ENCODE measurements at regions not wholly inside any gene's neighbourhood (a gene's known extent, or its start where the extent isn't known, plus 50 kb on each side); places are given as distances from the start of the nearest gene placed in this dataset.

GRCh38 chr21:41024746-41025254 is 143.2 kb upstream of the BACE2 start:
- no peak overlapping the region for H3K4me3 ChIP-seq (ENCODE audit: low read length, poor library complexity, severe bottlenecking)
- no peak overlapping the region for H3K9ac ChIP-seq (ENCODE audit: low read depth, low read length, poor library complexity, severe bottlenecking)
- no peaks in the 10 kb centered on the region for H3K36me3 ChIP-seq (ENCODE audit: insufficient read depth, low read length)
- H4K20me1 ChIP-seq (ENCODE audit: insufficient read depth, low read length, poor library complexity, severe bottlenecking): no peaks in the 10 kb centered on the region
- no peaks in the 10 kb centered on the region for H3F3A ChIP-seq (ENCODE audit: low read depth)
- TF ChIP-seq CTCF (conservative IDR thresholded peaks at IDR 0.05; ENCODE audit: low read length) (no peak), EZH2phosphoT487 (IDR thresholded peaks at IDR 0.05; ENCODE audit: borderline replicate concordance) (no peak)
- H3K79me2 ChIP-seq (ENCODE audit: insufficient read depth, low read length): no peaks in the 10 kb centered on the region
- no peak overlapping the region for H3K4me2 ChIP-seq (ENCODE audit: low read depth, low read length, poor library complexity, severe bottlenecking)
- H3K27me3 ChIP-seq (ENCODE audit: insufficient read depth, low read length, poor library complexity, severe bottlenecking): no peaks in the 10 kb centered on the region
- H3K9me3 ChIP-seq (ENCODE audit: insufficient read depth, low read depth, low read length): 0 out of 2 replicates have a peak, but pooled peaks cover 4% of the 10 kb centered on the region
- no peaks in the 10 kb centered on the region for H3K9me2 ChIP-seq (replicated peaks; ENCODE audit: low read depth, low read length)
- no peaks in the 10 kb centered on the region for H3K4me1 ChIP-seq (ENCODE audit: insufficient read depth, low read length, poor library complexity, severe bottlenecking)
- no peak overlapping the region for H2AFZ ChIP-seq (ENCODE audit: low read length)

DNA sequence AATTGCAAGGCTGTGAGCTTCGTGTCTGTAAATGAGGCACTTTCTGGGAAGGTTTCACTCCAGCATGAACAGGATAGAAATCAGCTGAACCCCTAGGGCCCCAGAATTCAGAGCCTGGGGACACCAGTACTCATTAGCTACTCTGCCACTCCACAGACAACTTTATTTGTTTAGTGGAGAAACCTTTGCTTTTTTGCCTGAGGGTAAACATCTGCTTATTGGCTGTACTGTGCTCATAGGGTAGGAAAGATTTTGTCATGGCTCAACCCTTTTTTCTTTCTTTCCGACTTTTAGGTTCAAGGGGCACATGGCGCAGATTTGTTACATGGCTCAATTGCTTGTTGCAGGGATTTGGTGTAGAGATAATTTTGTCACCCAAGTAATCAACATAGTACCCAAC is 138.4 kb upstream of the BACE2 start:
- H2AFZ ChIP-seq (ENCODE audit: low read length): no peak overlapping the region
- H3K9me3 ChIP-seq (ENCODE audit: insufficient read depth, low read depth, low read length): 0 out of 2 replicates have a peak, but pooled peaks cover 4% of the 10 kb centered on the region
- H3F3A ChIP-seq (ENCODE audit: low read depth): no peaks in the 10 kb centered on the region
- no peak overlapping the region for H3K4me3 ChIP-seq (ENCODE audit: low read length, poor library complexity, severe bottlenecking)
- H3K79me2 ChIP-seq (ENCODE audit: insufficient read depth, low read length): no peaks in the 10 kb centered on the region
- H3K27me3 ChIP-seq (ENCODE audit: insufficient read depth, low read length, poor library complexity, severe bottlenecking): no peaks in the 10 kb centered on the region
- no peak overlapping the region for H3K4me2 ChIP-seq (ENCODE audit: low read depth, low read length, poor library complexity, severe bottlenecking)
- no peaks in the 10 kb centered on the region for H3K4me1 ChIP-seq (ENCODE audit: insufficient read depth, low read length, poor library complexity, severe bottlenecking)
- H3K9me2 ChIP-seq (replicated peaks; ENCODE audit: low read depth, low read length): no peaks in the 10 kb centered on the region
- no peaks in the 10 kb centered on the region for H4K20me1 ChIP-seq (ENCODE audit: insufficient read depth, low read length, poor library complexity, severe bottlenecking)
- no peak for TF ChIP-seq CTCF (conservative IDR thresholded peaks at IDR 0.05; ENCODE audit: low read length)
- no peak for TF ChIP-seq EZH2phosphoT487 (IDR thresholded peaks at IDR 0.05; ENCODE audit: borderline replicate concordance)
- H3K9ac ChIP-seq (ENCODE audit: low read depth, low read length, poor library complexity, severe bottlenecking): no peak overlapping the region
- H3K36me3 ChIP-seq (ENCODE audit: insufficient read depth, low read length): no peaks in the 10 kb centered on the region

GRCh38 chr21:41031701-41032220 is 136.2 kb upstream of the BACE2 start:
- no peaks in the 10 kb centered on the region for H3K9me3 ChIP-seq (ENCODE audit: insufficient read depth, low read depth, low read length)
- TF ChIP-seq CTCF (conservative IDR thresholded peaks at IDR 0.05; ENCODE audit: low read length) (no peak), EZH2phosphoT487 (IDR thresholded peaks at IDR 0.05; ENCODE audit: borderline replicate concordance) (no peak)

More at GRCh38 chr21:41031701-41032220, 136.2 kb upstream of the BACE2 start:
- H3K36me3 ChIP-seq (ENCODE audit: insufficient read depth, low read length): no peaks in the 10 kb centered on the region
- no peak overlapping the region for H2AFZ ChIP-seq (ENCODE audit: low read length)
- H3K27me3 ChIP-seq (ENCODE audit: insufficient read depth, low read length, poor library complexity, severe bottlenecking): no peaks in the 10 kb centered on the region
- H3K4me3 ChIP-seq (ENCODE audit: low read length, poor library complexity, severe bottlenecking): no peak overlapping the region
- no peak overlapping the region for H3K4me2 ChIP-seq (ENCODE audit: low read depth, low read length, poor library complexity, severe bottlenecking)
- no peaks in the 10 kb centered on the region for H3F3A ChIP-seq (ENCODE audit: low read depth)
- H3K79me2 ChIP-seq (ENCODE audit: insufficient read depth, low read length): no peaks in the 10 kb centered on the region
- H3K4me1 ChIP-seq (ENCODE audit: insufficient read depth, low read length, poor library complexity, severe bottlenecking): no peaks in the 10 kb centered on the region
- H3K9me2 ChIP-seq (replicated peaks; ENCODE audit: low read depth, low read length): no peaks in the 10 kb centered on the region
- H4K20me1 ChIP-seq (ENCODE audit: insufficient read depth, low read length, poor library complexity, severe bottlenecking): no peaks in the 10 kb centered on the region
- H3K9ac ChIP-seq (ENCODE audit: low read depth, low read length, poor library complexity, severe bottlenecking): no peak overlapping the region
